ENCODE measurements at regions not wholly inside any gene's neighbourhood (a gene's known extent, or its start where the extent isn't known, plus 50 kb on each side); places are given as distances from the start of the nearest gene placed in this dataset.

- TF ChIP-seq CTCF (IDR thresholded peaks at IDR 0.05) (no peak), POLR2A (IDR thresholded peaks at IDR 0.05) (no peak), POLR2AphosphoS5 (IDR thresholded peaks at IDR 0.05) (no peak)
These were observed 66.0 kb upstream of the NRIP1 start for GRCh38 chr21:15130751-15131150.
